Neural crest cell (in vitro differentiated cells): ENCODE measurements at regions not wholly inside any gene's neighbourhood (a gene's known extent, or its start where the extent isn't known, plus 50 kb on each side); places are given as distances from the start of the nearest gene placed in this dataset.
"Not testable (repeated sequence)": the region's sequence is repeated elsewhere in the genome, so short reads cannot be mapped to it uniquely, and the experiment has no call there.

ENCODE experiments used
- DNase-seq: peaks from one replicate; pipeline ENCODE4 v3.0.0; 2021; ENCODE audit warnings: low read depth, mixed read lengths, low spot score
- H3K27ac Mint-ChIP-seq: one replicate; pipeline ENCODE4 v1.8.0; 2021; ENCODE audit warnings: mild to moderate bottlenecking, mixed read lengths; ENCODE audit not compliant: unreplicated experiment
- H3K27me3 Mint-ChIP-seq: 2 replicates; pipeline ENCODE4 v1.8.0; 2021; ENCODE audit warnings: low read depth, mild to moderate bottlenecking, mixed read lengths
- H3K36me3 Mint-ChIP-seq: 2 replicates; pipeline ENCODE4 v1.8.0; 2021; ENCODE audit warnings: low read depth, mild to moderate bottlenecking, mixed read lengths
- H3K4me1 Mint-ChIP-seq: 2 replicates; pipeline ENCODE4 v1.8.0; 2021; ENCODE audit warnings: mixed read lengths
- H3K4me3 Mint-ChIP-seq: one replicate; pipeline ENCODE4 v1.8.0; 2021; ENCODE audit warnings: mild to moderate bottlenecking, mixed read lengths
- H3K9me3 Mint-ChIP-seq: 2 replicates; pipeline ENCODE4 v1.8.0; 2021; ENCODE audit warnings: mixed read lengths
- CTCF ChIP-seq: fragments of 200-600 bp; sonication (generic); conservative IDR thresholded peaks from 2 replicates; pipeline ENCODE4 v1.5.0; 2021; ENCODE audit warnings: antibody characterized with exemption, mild to moderate bottlenecking

DNA sequence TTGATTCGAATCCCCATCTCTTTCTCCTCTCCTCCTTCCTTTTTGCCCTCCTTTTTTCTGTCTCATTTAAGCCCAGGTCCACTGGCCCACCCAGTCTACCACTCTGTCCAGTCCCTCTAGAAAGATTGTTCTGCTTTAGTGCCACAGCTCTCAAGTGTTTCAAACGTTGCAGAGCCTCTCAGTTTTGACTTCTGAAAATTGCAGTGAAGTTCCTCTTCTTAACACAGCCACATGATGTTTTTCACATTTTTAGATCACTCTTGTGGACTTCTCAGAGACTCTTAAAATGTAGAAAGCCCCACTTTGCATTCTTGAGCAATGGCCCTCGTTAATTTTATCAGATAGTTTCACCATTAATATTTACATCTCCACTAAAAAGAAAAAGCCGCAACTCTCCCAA lies 253.1 kb downstream of the HAPSTR1 start:
- H3K9me3 Mint-ChIP-seq = peaks cover 5% of the 10 kb centered on the region

GRCh38 chr16:9345046-9345445 lies 253.6 kb downstream of the HAPSTR1 start:
- H3K27me3 Mint-ChIP-seq = peaks cover 39% of the 10 kb centered on the region
- H3K36me3 Mint-ChIP-seq = peaks cover 6% of the 10 kb centered on the region
- no peak overlapping the region for H3K27ac Mint-ChIP-seq
- peaks cover 10% of the 10 kb centered on the region for H3K4me1 Mint-ChIP-seq
- H3K9me3 Mint-ChIP-seq = peaks cover 6% of the 10 kb centered on the region
- no peak for TF ChIP-seq CTCF
- DNase-seq = no peak
- no peak overlapping the region for H3K4me3 Mint-ChIP-seq

More for the DNA sequence above, 253.1 kb downstream of the HAPSTR1 start:
- DNase-seq = no peak
- Mint-ChIP-seq H3K27ac (no peak overlapping the region), H3K4me3 (no peak overlapping the region), H3K36me3 (peaks cover 5% of the 10 kb centered on the region), H3K4me1 (peaks cover 10% of the 10 kb centered on the region), H3K27me3 (peaks cover 44% of the 10 kb centered on the region)
- no peak for TF ChIP-seq CTCF

DNA sequence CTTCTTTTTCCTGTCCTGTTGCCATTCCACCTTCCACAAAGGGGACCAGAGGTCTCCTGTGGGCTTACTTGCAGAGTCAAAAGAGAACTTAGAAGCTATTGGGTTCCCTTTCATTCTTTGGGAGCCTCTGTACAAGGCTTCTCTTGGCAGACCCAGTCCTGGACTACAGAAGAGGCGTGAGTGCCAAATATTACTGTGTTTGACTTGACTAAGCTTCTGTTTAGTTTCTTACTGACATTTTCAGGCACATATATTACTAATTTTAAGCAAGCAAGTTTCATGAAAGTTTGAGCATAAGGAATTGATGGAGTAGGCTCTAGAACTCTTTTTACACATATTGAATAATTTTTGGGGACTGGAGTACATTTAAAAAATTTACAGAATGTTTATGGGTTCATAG lies 254.4 kb downstream of the HAPSTR1 start:
- H3K36me3 Mint-ChIP-seq = peaks cover 6% of the 10 kb centered on the region
- H3K4me1 Mint-ChIP-seq = peaks cover 4% of the 10 kb centered on the region
- peaks cover 31% of the 10 kb centered on the region for H3K27me3 Mint-ChIP-seq
- DNase-seq = no peak
- no peak overlapping the region for H3K4me3 Mint-ChIP-seq
- peaks cover 6% of the 10 kb centered on the region for H3K9me3 Mint-ChIP-seq
- no peak overlapping the region for H3K27ac Mint-ChIP-seq
- no peak for TF ChIP-seq CTCF

GRCh38 chr16:9348912-9349311 lies 257.5 kb downstream of the HAPSTR1 start:
- no peak for TF ChIP-seq CTCF
- no peak overlapping the region for H3K27ac Mint-ChIP-seq
- H3K4me1 Mint-ChIP-seq = no peaks in the 10 kb centered on the region
- peaks cover 6% of the 10 kb centered on the region for H3K9me3 Mint-ChIP-seq
- no peak for DNase-seq
- H3K27me3 Mint-ChIP-seq = peaks cover 22% of the 10 kb centered on the region
- peaks cover 6% of the 10 kb centered on the region for H3K36me3 Mint-ChIP-seq
- no peak overlapping the region for H3K4me3 Mint-ChIP-seq

GRCh38 chr16:9349373-9349960 lies 258.0 kb downstream of the HAPSTR1 start:
- H3K4me1 Mint-ChIP-seq, H3K27ac Mint-ChIP-seq, H3K9me3 Mint-ChIP-seq, H3K36me3 Mint-ChIP-seq, H3K4me3 Mint-ChIP-seq, DNase-seq: not testable (repeated sequence)
- peaks cover 22% of the 10 kb centered on the region for H3K27me3 Mint-ChIP-seq

DNA sequence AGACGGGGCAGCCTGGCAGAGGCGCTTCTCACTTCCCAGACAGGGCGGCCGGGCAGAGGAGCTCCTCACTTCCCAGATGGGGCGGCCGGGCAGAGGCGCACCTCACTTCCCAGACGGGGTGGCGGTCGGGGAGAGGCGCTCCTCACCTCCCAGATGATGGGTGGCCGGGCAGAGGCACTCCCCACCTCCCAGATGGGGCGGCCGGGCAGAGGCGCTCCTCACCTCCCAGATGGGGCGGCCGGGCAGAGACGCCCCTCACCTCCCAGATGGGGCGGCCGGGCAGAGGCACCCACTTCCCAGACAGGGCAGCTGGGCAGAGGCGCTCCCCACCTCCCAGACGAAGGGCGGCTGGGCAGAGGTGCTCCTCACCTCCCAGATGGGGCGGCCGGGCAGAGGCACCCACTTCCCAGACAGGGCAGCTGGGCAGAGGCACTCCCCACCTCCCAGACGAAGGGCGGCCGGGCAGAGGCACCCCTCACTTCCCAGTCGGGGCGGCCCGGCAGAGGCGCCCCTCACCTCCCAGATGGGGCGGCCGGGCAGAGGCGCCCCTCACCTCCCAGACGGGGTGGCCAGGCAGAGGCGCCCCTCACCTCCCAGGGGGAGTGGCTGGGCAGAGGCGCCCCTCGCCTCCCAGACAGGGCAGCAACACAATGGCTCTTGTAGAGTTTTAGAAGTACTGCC lies 258.8 kb downstream of the HAPSTR1 start:
- peaks cover 22% of the 10 kb centered on the region for H3K27me3 Mint-ChIP-seq
- H3K4me1 Mint-ChIP-seq, H3K9me3 Mint-ChIP-seq, H3K4me3 Mint-ChIP-seq, H3K27ac Mint-ChIP-seq, H3K36me3 Mint-ChIP-seq, DNase-seq: not testable (repeated sequence)
